ENCODE measurements at regions not wholly inside any gene's neighbourhood (a gene's known extent, or its start where the extent isn't known, plus 50 kb on each side); places are given as distances from the start of the nearest gene placed in this dataset.

GRCh38 chr13:99058527-99059495, 80.9 kb upstream of the DOCK9 start:
- H3K27ac ChIP-seq: no peak overlapping the region
- H3K36me3 ChIP-seq: no peaks in the 10 kb centered on the region
- H3K9me3 ChIP-seq: no peaks in the 10 kb centered on the region
- no peak overlapping the region for H3K4me3 ChIP-seq (ENCODE audit: low read depth in 1 of 2, low read length in 1 of 2)
- no peak for TF ChIP-seq CTCF (IDR thresholded peaks at IDR 0.05)
- peaks cover 7% of the 10 kb centered on the region in 2 experiments for H3K4me1 ChIP-seq (ENCODE audit: control insufficient read depth in 1 of 2, insufficient read depth in 1 of 2, low read depth in 1 of 2, low read length in 1 of 2)
- H3K27me3 ChIP-seq: peaks cover 100% of the 10 kb centered on the region

GRCh38 chr13:99059498-99060075, 81.7 kb upstream of the DOCK9 start:
- Histone ChIP-seq H3K36me3 (no peaks in the 10 kb centered on the region), H3K4me3 (ENCODE audit: low read depth in 1 of 2, low read length in 1 of 2) (no peak overlapping the region), H3K4me1 (ENCODE audit: control insufficient read depth in 1 of 2, insufficient read depth in 1 of 2, low read depth in 1 of 2, low read length in 1 of 2) (peaks cover 7% of the 10 kb centered on the region in 2 experiments), H3K9me3 (no peaks in the 10 kb centered on the region), H3K27me3 (peaks cover 100% of the 10 kb centered on the region), H3K27ac (no peak overlapping the region)
- no peak for TF ChIP-seq CTCF (IDR thresholded peaks at IDR 0.05)

GRCh38 chr13:99061411-99061810, 83.5 kb upstream of the DOCK9 start:
- Histone ChIP-seq H3K9me3 (no peaks in the 10 kb centered on the region), H3K27ac (no peak overlapping the region), H3K27me3 (peaks cover 100% of the 10 kb centered on the region), H3K4me3 (ENCODE audit: low read depth in 1 of 2, low read length in 1 of 2) (no peak overlapping the region), H3K4me1 (ENCODE audit: control insufficient read depth in 1 of 2, insufficient read depth in 1 of 2, low read depth in 1 of 2, low read length in 1 of 2) (peaks cover 3 to 7% of the 10 kb centered on the region in 2 experiments), H3K36me3 (no peaks in the 10 kb centered on the region)
- no peak for TF ChIP-seq CTCF (IDR thresholded peaks at IDR 0.05)

GRCh38 chr13:99062593-99062992, 84.7 kb upstream of the DOCK9 start:
- no peaks in the 10 kb centered on the region for H3K9me3 ChIP-seq
- H3K27ac ChIP-seq: no peak overlapping the region
- TF ChIP-seq CTCF (IDR thresholded peaks at IDR 0.05): no peak
- H3K4me3 ChIP-seq (ENCODE audit: low read depth in 1 of 2, low read length in 1 of 2): no peak overlapping the region
- H3K36me3 ChIP-seq: no peaks in the 10 kb centered on the region
- H3K27me3 ChIP-seq: peaks cover 100% of the 10 kb centered on the region
- H3K4me1 ChIP-seq (ENCODE audit: control insufficient read depth in 1 of 2, insufficient read depth in 1 of 2, low read depth in 1 of 2, low read length in 1 of 2): peaks cover 0 to 2% of the 10 kb centered on the region in 2 experiments

GRCh38 chr13:99063178-99063577, 85.3 kb upstream of the DOCK9 start:
- peaks cover 100% of the 10 kb centered on the region for H3K27me3 ChIP-seq
- no peaks in the 10 kb centered on the region for H3K4me1 ChIP-seq (ENCODE audit: control insufficient read depth in 1 of 2, insufficient read depth in 1 of 2, low read depth in 1 of 2, low read length in 1 of 2)
- H3K27ac ChIP-seq: no peak overlapping the region
- no peaks in the 10 kb centered on the region for H3K9me3 ChIP-seq
- H3K36me3 ChIP-seq: no peaks in the 10 kb centered on the region
- no peak for TF ChIP-seq CTCF (IDR thresholded peaks at IDR 0.05)
- H3K4me3 ChIP-seq (ENCODE audit: low read depth in 1 of 2, low read length in 1 of 2): no peak overlapping the region
